ENCODE measurements at regions not wholly inside any gene's neighbourhood (a gene's known extent, or its start where the extent isn't known, plus 50 kb on each side); places are given as distances from the start of the nearest gene placed in this dataset.

- H3K27ac Mint-ChIP-seq, result no peak overlapping the region
Measured at GRCh38 chr2:133817680-133818566, 249.7 kb upstream of the NCKAP5 start.

DNA sequence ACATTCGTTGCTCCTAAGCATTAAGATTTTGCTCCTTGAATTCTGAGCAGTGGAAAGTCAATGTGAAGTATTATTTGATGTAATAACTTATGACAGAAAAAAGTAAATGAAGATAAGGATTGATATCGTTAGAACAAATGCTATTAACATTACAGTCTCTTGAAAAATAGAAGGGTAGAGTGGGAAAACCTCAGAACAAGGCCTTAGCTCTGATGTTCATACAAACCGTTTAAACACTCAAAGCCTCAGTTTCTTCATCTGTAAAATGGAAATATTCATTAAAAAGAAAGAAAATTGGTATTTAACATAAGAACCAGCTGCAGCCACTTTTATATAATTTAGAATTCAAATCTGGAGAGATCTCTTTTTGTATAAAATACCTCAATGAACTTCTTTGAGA lies 250.4 kb upstream of the NCKAP5 start:
- H3K4me1 Mint-ChIP-seq (ENCODE audit: low read depth), result no peaks in the 10 kb centered on the region
- H3K4me3 Mint-ChIP-seq, result no peak overlapping the region

More at GRCh38 chr2:133817680-133818566, 249.7 kb upstream of the NCKAP5 start:
- H3K9me3 Mint-ChIP-seq, result peaks cover 4% of the 10 kb centered on the region
- peaks cover 5% of the 10 kb centered on the region for H3K27me3 Mint-ChIP-seq
- H3K4me1 Mint-ChIP-seq (ENCODE audit: low read depth), result no peaks in the 10 kb centered on the region
- no peaks in the 10 kb centered on the region for H3K36me3 Mint-ChIP-seq (ENCODE audit: low read depth)
- no peak overlapping the region for H3K4me3 Mint-ChIP-seq

GRCh38 chr2:133819906-133820305 lies 251.6 kb upstream of the NCKAP5 start:
- Mint-ChIP-seq H3K36me3 (ENCODE audit: low read depth) (no peaks in the 10 kb centered on the region), H3K27me3 (peaks cover under 1% of the 10 kb centered on the region), H3K4me1 (ENCODE audit: low read depth) (no peaks in the 10 kb centered on the region), H3K9me3 (no peaks in the 10 kb centered on the region), H3K4me3 (no peak overlapping the region), H3K27ac (no peak overlapping the region)

More for the DNA sequence above, 250.4 kb upstream of the NCKAP5 start:
- no peaks in the 10 kb centered on the region for H3K36me3 Mint-ChIP-seq (ENCODE audit: low read depth)
- no peak overlapping the region for H3K27ac Mint-ChIP-seq
- peaks cover 5% of the 10 kb centered on the region for H3K27me3 Mint-ChIP-seq
- peaks cover 3% of the 10 kb centered on the region for H3K9me3 Mint-ChIP-seq

GRCh38 chr2:133821107-133821760 lies 253.0 kb upstream of the NCKAP5 start:
- H3K27me3 Mint-ChIP-seq, result peaks cover 3% of the 10 kb centered on the region
- H3K4me3 Mint-ChIP-seq, result no peak overlapping the region
- H3K36me3 Mint-ChIP-seq (ENCODE audit: low read depth), result no peaks in the 10 kb centered on the region
- H3K27ac Mint-ChIP-seq, result no peak overlapping the region
- H3K9me3 Mint-ChIP-seq, result no peaks in the 10 kb centered on the region
- no peaks in the 10 kb centered on the region for H3K4me1 Mint-ChIP-seq (ENCODE audit: low read depth)

DNA sequence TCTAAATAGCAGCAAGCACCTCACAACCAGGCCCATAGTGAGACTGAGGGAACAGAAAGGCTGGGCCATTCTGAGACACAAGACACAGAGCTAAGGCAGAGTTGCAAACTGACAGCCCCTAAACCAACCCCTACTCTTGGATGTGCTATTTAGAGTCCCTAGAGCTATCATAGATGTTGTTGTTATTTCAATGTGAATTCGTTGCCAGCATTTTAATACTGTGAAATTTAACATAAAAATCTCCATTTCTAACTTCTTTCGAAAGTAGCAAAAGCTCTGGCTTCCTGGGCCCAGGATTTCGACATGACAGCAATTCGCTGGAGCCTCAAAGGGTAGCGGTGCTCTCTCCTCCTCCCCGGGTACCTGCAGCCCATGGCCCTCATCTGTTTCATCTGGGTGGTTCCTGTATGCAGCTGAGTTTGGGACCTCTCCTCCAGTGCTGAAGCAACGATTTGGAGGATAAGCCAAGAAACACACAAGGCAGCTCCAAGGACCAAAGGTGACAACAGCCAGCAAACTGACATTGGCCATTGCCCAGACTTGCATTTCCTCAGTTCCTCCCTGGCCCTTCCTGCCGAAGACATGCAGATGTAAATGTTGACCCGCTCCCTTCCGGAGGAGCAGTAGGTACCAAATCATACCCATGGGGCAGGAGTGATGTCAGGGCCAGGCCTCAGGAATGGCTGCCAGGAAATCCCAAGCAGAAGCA lies 254.4 kb upstream of the NCKAP5 start:
- Mint-ChIP-seq H3K4me3 (no peak overlapping the region), H3K36me3 (ENCODE audit: low read depth) (no peaks in the 10 kb centered on the region), H3K27me3 (peaks cover 7% of the 10 kb centered on the region), H3K27ac (no peak overlapping the region), H3K4me1 (ENCODE audit: low read depth) (no peaks in the 10 kb centered on the region), H3K9me3 (no peaks in the 10 kb centered on the region)

GRCh38 chr2:133823226-133823550 lies 254.9 kb upstream of the NCKAP5 start:
- Mint-ChIP-seq H3K27ac (no peak overlapping the region), H3K9me3 (no peaks in the 10 kb centered on the region), H3K4me1 (ENCODE audit: low read depth) (no peaks in the 10 kb centered on the region), H3K36me3 (ENCODE audit: low read depth) (no peaks in the 10 kb centered on the region), H3K4me3 (no peak overlapping the region), H3K27me3 (peaks cover 7% of the 10 kb centered on the region)

DNA sequence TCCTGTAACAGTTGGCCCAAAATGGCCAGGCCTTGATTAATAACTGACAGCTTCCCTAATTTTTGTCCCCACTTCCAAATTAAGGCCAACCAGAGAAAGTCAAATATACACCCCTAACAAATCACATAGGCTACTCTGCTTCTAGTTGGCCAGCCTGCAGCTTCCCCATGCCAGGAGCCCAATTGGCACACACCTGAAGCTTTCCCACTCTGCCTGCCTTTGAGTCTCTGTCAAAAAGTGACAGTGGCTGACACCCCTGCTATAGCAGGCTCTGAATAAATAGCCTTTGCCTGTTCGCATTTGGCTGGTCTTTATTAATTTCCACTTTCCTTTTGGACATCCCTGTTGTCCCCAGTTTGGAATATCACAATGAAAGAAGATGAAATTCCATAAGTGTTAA lies 256.6 kb upstream of the NCKAP5 start:
- no peak overlapping the region for H3K4me3 Mint-ChIP-seq
- H3K9me3 Mint-ChIP-seq, result no peaks in the 10 kb centered on the region
- H3K4me1 Mint-ChIP-seq (ENCODE audit: low read depth), result no peaks in the 10 kb centered on the region
- peaks cover 7% of the 10 kb centered on the region for H3K27me3 Mint-ChIP-seq
- no peaks in the 10 kb centered on the region for H3K36me3 Mint-ChIP-seq (ENCODE audit: low read depth)
- no peak overlapping the region for H3K27ac Mint-ChIP-seq

DNA sequence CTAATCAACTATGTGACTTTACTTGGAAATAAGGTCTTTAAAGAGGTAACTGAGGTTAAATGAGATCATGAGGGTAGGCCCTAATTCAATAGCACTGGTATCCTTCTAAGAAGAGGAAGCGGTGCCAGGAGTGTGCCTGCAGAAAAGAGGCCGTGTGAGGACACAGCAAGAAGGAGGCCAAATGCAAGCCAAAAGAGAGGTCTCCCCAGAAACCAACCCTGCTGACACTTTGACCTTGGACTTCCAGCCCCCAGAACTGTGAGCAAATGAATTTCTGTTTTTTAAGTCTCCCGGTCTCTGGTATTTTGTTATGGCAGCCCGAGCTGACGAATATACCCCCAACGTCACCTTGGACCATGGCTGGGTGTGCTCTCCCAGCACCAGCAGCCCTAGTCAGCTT lies 257.5 kb upstream of the NCKAP5 start:
- no peaks in the 10 kb centered on the region for H3K4me1 Mint-ChIP-seq (ENCODE audit: low read depth)
- H3K4me3 Mint-ChIP-seq, result no peak overlapping the region
- peaks cover 7% of the 10 kb centered on the region for H3K27me3 Mint-ChIP-seq
- H3K36me3 Mint-ChIP-seq (ENCODE audit: low read depth), result no peaks in the 10 kb centered on the region
- H3K27ac Mint-ChIP-seq, result no peak overlapping the region
- H3K9me3 Mint-ChIP-seq, result no peaks in the 10 kb centered on the region

DNA sequence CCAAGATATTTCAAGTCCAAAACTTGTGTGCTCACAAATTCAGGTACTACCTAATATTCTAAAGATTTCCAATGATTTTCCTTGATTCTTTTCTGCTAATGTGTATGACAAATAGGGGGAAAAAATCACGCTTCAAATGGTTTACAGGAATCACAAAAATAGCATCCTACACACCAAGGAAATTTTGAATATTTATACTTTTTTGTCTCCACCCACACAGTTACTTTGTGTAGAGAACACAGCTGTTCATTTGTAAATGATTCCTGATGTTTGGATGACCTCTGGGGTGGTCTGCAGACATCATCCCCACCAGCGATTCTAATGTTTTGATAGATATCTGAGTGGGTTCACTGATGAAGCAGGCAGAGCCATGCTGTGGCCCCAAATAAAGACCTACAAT lies 260.6 kb upstream of the NCKAP5 start:
- no peaks in the 10 kb centered on the region for H3K36me3 Mint-ChIP-seq (ENCODE audit: low read depth)
- H3K4me1 Mint-ChIP-seq (ENCODE audit: low read depth), result no peaks in the 10 kb centered on the region
- H3K4me3 Mint-ChIP-seq, result no peak overlapping the region
- peaks cover 11% of the 10 kb centered on the region for H3K27me3 Mint-ChIP-seq
- H3K9me3 Mint-ChIP-seq, result no peaks in the 10 kb centered on the region
- H3K27ac Mint-ChIP-seq, result no peak overlapping the region

- H3K27me3 Mint-ChIP-seq, result peaks cover 11% of the 10 kb centered on the region
- no peaks in the 10 kb centered on the region for H3K4me1 Mint-ChIP-seq (ENCODE audit: low read depth)
- H3K4me3 Mint-ChIP-seq, result no peak overlapping the region
- no peak overlapping the region for H3K27ac Mint-ChIP-seq
- H3K36me3 Mint-ChIP-seq (ENCODE audit: low read depth), result no peaks in the 10 kb centered on the region
- H3K9me3 Mint-ChIP-seq, result no peaks in the 10 kb centered on the region
Measured at GRCh38 chr2:133829450-133830020, 261.3 kb upstream of the NCKAP5 start.

DNA sequence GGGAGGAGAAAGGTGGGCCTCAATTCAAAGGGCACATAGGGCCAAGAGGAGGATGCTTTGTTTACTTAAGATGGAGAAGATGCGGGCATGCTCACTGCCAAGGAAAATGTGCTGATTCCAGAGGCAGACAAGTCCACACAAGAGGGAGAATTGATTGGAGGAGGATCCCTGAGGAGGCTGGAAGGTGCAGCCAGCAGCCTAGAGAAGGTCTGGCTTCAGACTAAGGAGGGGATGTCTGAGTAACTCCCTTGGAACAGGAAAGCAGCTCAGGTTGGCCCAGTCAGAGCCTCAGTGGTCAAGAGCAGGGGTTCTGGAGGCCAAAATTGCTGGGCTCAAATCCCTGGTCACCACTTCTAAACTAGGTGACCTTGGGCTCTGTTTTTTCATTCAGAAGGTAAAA lies 265.5 kb upstream of the NCKAP5 start:
- no peak overlapping the region for H3K27ac Mint-ChIP-seq
- no peaks in the 10 kb centered on the region for H3K36me3 Mint-ChIP-seq (ENCODE audit: low read depth)
- no peaks in the 10 kb centered on the region for H3K9me3 Mint-ChIP-seq
- peaks cover 4% of the 10 kb centered on the region for H3K27me3 Mint-ChIP-seq
- no peaks in the 10 kb centered on the region for H3K4me1 Mint-ChIP-seq (ENCODE audit: low read depth)
- H3K4me3 Mint-ChIP-seq, result no peak overlapping the region

DNA sequence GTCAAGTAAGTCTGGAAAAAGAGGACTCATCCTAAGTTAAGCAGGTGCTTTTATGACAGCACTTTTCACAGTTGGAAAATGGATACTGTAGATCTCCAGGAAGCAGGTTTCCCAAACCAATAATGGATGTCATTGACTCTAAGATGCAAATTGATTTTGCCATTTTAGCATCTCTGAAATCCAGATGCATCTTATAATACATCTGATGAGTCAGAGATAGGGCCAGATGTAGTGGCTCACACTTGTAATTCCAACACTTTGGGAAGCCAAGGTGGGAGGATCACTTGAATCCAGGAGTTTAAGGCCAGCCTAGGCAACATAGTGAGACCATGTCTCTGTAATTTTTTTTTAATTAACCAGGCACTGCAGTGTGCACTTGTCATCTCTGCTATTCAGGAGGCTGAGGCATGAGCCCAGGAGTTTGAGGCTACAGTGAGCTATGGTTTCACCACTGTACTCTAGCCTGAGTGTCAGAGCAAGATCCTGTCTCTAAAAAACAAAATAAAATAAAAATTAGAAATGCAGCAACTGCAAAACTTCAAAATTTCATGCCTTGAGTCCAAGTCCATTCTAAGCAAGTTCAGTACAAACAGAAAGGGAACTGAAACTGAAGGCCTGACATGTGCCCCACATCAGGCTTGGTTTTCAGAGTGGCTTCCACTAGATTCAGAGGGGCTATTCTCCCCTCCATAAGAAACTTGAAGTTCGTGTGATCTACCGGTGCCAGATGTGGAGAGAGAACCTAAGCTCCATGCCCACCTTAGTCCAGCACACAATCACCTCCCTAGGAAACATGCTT lies 267.8 kb upstream of the NCKAP5 start:
- no peaks in the 10 kb centered on the region for H3K9me3 Mint-ChIP-seq
- H3K4me3 Mint-ChIP-seq, result no peak overlapping the region
- no peaks in the 10 kb centered on the region for H3K4me1 Mint-ChIP-seq (ENCODE audit: low read depth)
- no peak overlapping the region for H3K27ac Mint-ChIP-seq
- peaks cover 4% of the 10 kb centered on the region for H3K27me3 Mint-ChIP-seq
- H3K36me3 Mint-ChIP-seq (ENCODE audit: low read depth), result no peaks in the 10 kb centered on the region

- no peaks in the 10 kb centered on the region for H3K36me3 Mint-ChIP-seq (ENCODE audit: low read depth)
- H3K4me3 Mint-ChIP-seq, result no peak overlapping the region
- H3K27ac Mint-ChIP-seq, result no peak overlapping the region
- peaks cover 1% of the 10 kb centered on the region for H3K27me3 Mint-ChIP-seq
- no peaks in the 10 kb centered on the region for H3K4me1 Mint-ChIP-seq (ENCODE audit: low read depth)
- H3K9me3 Mint-ChIP-seq, result no peaks in the 10 kb centered on the region
Measured at GRCh38 chr2:133836691-133837345, 268.6 kb upstream of the NCKAP5 start.
